H9 (cell line): ENCODE measurements at regions not wholly inside any gene's neighbourhood (a gene's known extent, or its start where the extent isn't known, plus 50 kb on each side); places are given as distances from the start of the nearest gene placed in this dataset.

ENCODE experiments used
- DNase-seq: peaks from one replicate; pipeline ENCODE4 v3.0.0-alpha.2; 2017
- H2AFZ ChIP-seq: one replicate; pipeline ENCODE4 v1.6.1; 2013; ENCODE audit warnings: mild to moderate bottlenecking, low read length, control low read depth, moderate library complexity
- H2AK5ac ChIP-seq: 2 replicates; pipeline ENCODE4 v1.6.1; 2013; ENCODE audit warnings: low read length, control low read depth, mixed read lengths; ENCODE audit not compliant: insufficient read length
- H2BK120ac ChIP-seq: one replicate; pipeline ENCODE4 v1.6.1; 2013; ENCODE audit warnings: low read depth, mild to moderate bottlenecking, low read length, control low read depth, inconsistent platforms; ENCODE audit not compliant: poor library complexity, severe bottlenecking
- H2BK12ac ChIP-seq: 2 replicates; pipeline ENCODE4 v1.6.1; 2013; ENCODE audit warnings: low read length, control low read depth, mixed read lengths, low read depth; ENCODE audit not compliant: insufficient read length
- H2BK15ac ChIP-seq: 2 replicates; pipeline ENCODE4 v1.6.1; 2013; ENCODE audit warnings: low read depth, low read length, control low read depth
- H2BK20ac ChIP-seq: one replicate; pipeline ENCODE4 v1.6.1; 2013; ENCODE audit warnings: low read depth, mild to moderate bottlenecking, low read length, control low read depth, inconsistent platforms; ENCODE audit not compliant: poor library complexity, severe bottlenecking
- H2BK5ac ChIP-seq: 2 replicates; pipeline ENCODE4 v1.6.1; 2013; ENCODE audit warnings: low read length, control low read depth, mixed read lengths; ENCODE audit not compliant: insufficient read length
- H3K14ac ChIP-seq: 2 replicates; pipeline ENCODE4 v1.6.1; 2013; ENCODE audit warnings: low read length, control low read depth; ENCODE audit not compliant: insufficient read depth
- H3K18ac ChIP-seq: 2 replicates; pipeline ENCODE4 v1.6.1; 2013; ENCODE audit warnings: low read depth, mild to moderate bottlenecking, mixed read lengths, low read length, control low read depth; ENCODE audit not compliant: insufficient read length
- H3K23ac ChIP-seq: 2 replicates; pipeline ENCODE4 v1.6.1; 2013; ENCODE audit warnings: low read length, control low read depth, mixed read lengths, low read depth; ENCODE audit not compliant: insufficient read length
- H3K23me2 ChIP-seq: 2 replicates; pipeline ENCODE4 v1.6.1; 2013; ENCODE audit warnings: low read depth, mild to moderate bottlenecking, mixed read lengths, low read length, control low read depth; ENCODE audit not compliant: insufficient read length, poor library complexity, severe bottlenecking
- H3K27ac ChIP-seq: 2 replicates; pipeline ENCODE4 v1.5.1; 2013; ENCODE audit warnings: low read length, control low read depth, mixed read lengths, low read depth; ENCODE audit not compliant: insufficient read length
- H3K27me3 ChIP-seq: 2 replicates; pipeline ENCODE4 v1.6.1; 2013; ENCODE audit warnings: low read length, control low read depth, inconsistent platforms; ENCODE audit not compliant: insufficient read depth
- H3K4ac ChIP-seq: 2 replicates; pipeline ENCODE4 v1.6.1; 2013; ENCODE audit warnings: low read depth, mild to moderate bottlenecking, control low read depth, inconsistent platforms, low read length, moderate library complexity
- H3K4me1 ChIP-seq: 2 replicates; pipeline ENCODE4 v1.6.1; 2013; ENCODE audit warnings: low read length, control low read depth, inconsistent platforms; ENCODE audit not compliant: insufficient read depth
- H3K4me2 ChIP-seq: 2 replicates; pipeline ENCODE4 v1.6.1; 2013; ENCODE audit warnings: low read length, control low read depth, mixed read lengths; ENCODE audit not compliant: insufficient read length, insufficient read depth
- H3K56ac ChIP-seq: 2 replicates; pipeline ENCODE4 v1.6.1; 2013; ENCODE audit warnings: low read depth, mild to moderate bottlenecking, mixed read lengths, low read length, control low read depth; ENCODE audit not compliant: insufficient read length
- H3K79me1 ChIP-seq: 2 replicates; pipeline ENCODE4 v1.6.1; 2013; ENCODE audit warnings: low read depth, mild to moderate bottlenecking, moderate library complexity, low read length, control low read depth, inconsistent platforms; ENCODE audit not compliant: insufficient read depth, poor library complexity, severe bottlenecking
- H3K79me2 ChIP-seq: 2 replicates; pipeline ENCODE4 v1.6.1; 2013; ENCODE audit warnings: low read length, control low read depth, inconsistent platforms; ENCODE audit not compliant: insufficient read depth
- H3K9ac ChIP-seq: 2 replicates; pipeline ENCODE4 v1.6.1; 2013; ENCODE audit warnings: low read length, control low read depth, mixed read lengths; ENCODE audit not compliant: insufficient read length; ENCODE audit errors: extremely low read depth
- H3K9me3 ChIP-seq: one replicate; pipeline ENCODE4 v1.6.1; 2013; ENCODE audit warnings: low read depth, low read length, inconsistent platforms; ENCODE audit not compliant: control insufficient read depth
- H3T11ph ChIP-seq: one replicate; pipeline ENCODE4 v1.6.1; 2013; ENCODE audit warnings: mild to moderate bottlenecking, low read length, control low read depth, inconsistent platforms
- H4K20me1 ChIP-seq: one replicate; pipeline ENCODE4 v1.6.1; 2013; ENCODE audit not compliant: control insufficient read depth, insufficient read length, insufficient read depth
- H4K5ac ChIP-seq: 2 replicates; pipeline ENCODE4 v1.6.1; 2013; ENCODE audit warnings: low read depth, mild to moderate bottlenecking, mixed read lengths, low read length, control low read depth; ENCODE audit not compliant: insufficient read length
- H4K8ac ChIP-seq: replicated peaks from 2 replicates; pipeline ENCODE4 v1.6.1; 2013; ENCODE audit warnings: low read length, control low read depth, mixed read lengths, low read depth; ENCODE audit not compliant: insufficient read length
- H4K91ac ChIP-seq: 2 replicates; pipeline ENCODE4 v1.6.1; 2013; ENCODE audit warnings: low read depth, mild to moderate bottlenecking, moderate library complexity, mixed read lengths, low read length, control low read depth; ENCODE audit not compliant: insufficient read length
- H3K27ac Mint-ChIP-seq, 3 experiments: 2 replicates in 2 of 3; 3 replicates in 1 of 3; pipeline ENCODE4 v1.8.0; 2020 to 2021; ENCODE audit warnings: mixed read lengths in 3 of 3, mild to moderate bottlenecking in 1 of 3, moderate library complexity in 1 of 3
- H3K27me3 Mint-ChIP-seq: 2 replicates; pipeline ENCODE4 v1.8.0; 2021; ENCODE audit warnings: low read depth, mild to moderate bottlenecking, moderate library complexity, mixed read lengths
- H3K36me3 Mint-ChIP-seq, 3 experiments: 2 replicates in 2 of 3; 3 replicates in 1 of 3; pipeline ENCODE4 v1.8.0; 2020 to 2021; ENCODE audit warnings: low read depth in 3 of 3, mixed read lengths in 3 of 3; ENCODE audit not compliant: insufficient read depth in 1 of 3
- H3K4me1 Mint-ChIP-seq, 2 experiments: 2 replicates each; pipeline ENCODE4 v1.8.0; 2020; ENCODE audit warnings: mixed read lengths in 2 of 2
- H3K4me3 Mint-ChIP-seq, 2 experiments: 2 replicates in 1 of 2; 3 replicates in 1 of 2; pipeline ENCODE4 v1.8.0; 2020 to 2021; ENCODE audit warnings: mild to moderate bottlenecking in 2 of 2, mixed read lengths in 2 of 2, moderate library complexity in 1 of 2
- H3K9me3 Mint-ChIP-seq, 2 experiments: 2 replicates in 1 of 2; 3 replicates in 1 of 2; pipeline ENCODE4 v1.8.0; 2020; ENCODE audit warnings: mild to moderate bottlenecking in 2 of 2, mixed read lengths in 2 of 2, moderate library complexity in 1 of 2
- WGBS: extraction: QIAGEN DNeasy Blood & Tissue Kit; methylation state at CpG from one replicate; pipeline ENCODE4 v1.1.7; 2013; ENCODE audit warnings: missing lambda C conversion rate, low lambda C conversion rate, mixed read lengths; ENCODE audit not compliant: insufficient read length; ENCODE audit errors: extremely low coverage; 5-methylcytosine and 5-hydroxymethylcytosine counted together
- TF ChIP-seq, protein P1 (sequence below): fragments of 200-600 bp; sonication (generic); conservative IDR thresholded peaks from 3 replicates; pipeline ENCODE4 v1.8.0; 2021; ENCODE audit warnings: antibody characterized with exemption, mild to moderate bottlenecking

DNA sequence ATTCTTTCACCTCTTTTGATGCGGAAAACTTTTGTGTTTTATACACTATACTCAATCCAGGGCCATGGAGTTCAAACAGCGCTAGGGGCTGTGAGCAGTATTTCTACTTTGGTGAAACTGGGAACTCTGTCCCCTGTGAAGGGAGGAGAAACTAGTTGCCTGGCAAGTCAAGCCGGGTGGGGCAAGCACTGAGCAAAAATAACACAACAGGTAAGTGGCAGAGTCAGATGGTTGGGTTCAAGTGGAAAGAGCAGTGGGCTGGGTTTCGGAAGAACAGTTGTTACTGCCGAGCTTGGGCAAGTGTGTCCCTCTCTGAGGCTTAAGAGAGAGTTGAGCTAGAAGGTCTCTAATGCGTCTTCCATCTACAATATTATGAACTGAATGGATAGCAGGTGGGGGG lies 59.7 kb upstream of the ROPN1 start:
- H3K4me1 ChIP-seq: no peaks in the 10 kb centered on the region
- H2AFZ ChIP-seq: no peak overlapping the region
- Mint-ChIP-seq H3K4me1 (peaks cover 7 to 8% of the 10 kb centered on the region in 2 experiments), H3K27me3 (peaks cover 2% of the 10 kb centered on the region; the same call in 1 of the 2 replicates), H3K4me3 (no peak overlapping the region), H3K9me3 (no peaks in the 10 kb centered on the region), H3K27ac (no peak overlapping the region), H3K36me3 (no peaks in the 10 kb centered on the region)
- H3K79me1 ChIP-seq: no peaks in the 10 kb centered on the region
- H3K23me2 ChIP-seq: no peaks in the 10 kb centered on the region
- no peak overlapping the region for H3K18ac ChIP-seq
- H2BK15ac ChIP-seq: no peak overlapping the region
- no peak overlapping the region for H2BK5ac ChIP-seq
- no peak overlapping the region for H4K5ac ChIP-seq
- H3K4ac ChIP-seq: no peak overlapping the region
- H3K4me2 ChIP-seq: no peak overlapping the region
- no peaks in the 10 kb centered on the region; the same call in 1 of the 2 replicates for H3K27me3 ChIP-seq
- H3K56ac ChIP-seq: no peak overlapping the region
- no peak overlapping the region for H4K91ac ChIP-seq
- H3T11ph ChIP-seq: no peak overlapping the region
- H4K8ac ChIP-seq: no peak overlapping the region
- no peak overlapping the region for H3K9ac ChIP-seq
- no peaks in the 10 kb centered on the region for H3K79me2 ChIP-seq
- H3K9me3 ChIP-seq: no peaks in the 10 kb centered on the region
- no peak overlapping the region for H2BK12ac ChIP-seq
- H2AK5ac ChIP-seq: no peak overlapping the region
- TF ChIP-seq, protein P1, sequence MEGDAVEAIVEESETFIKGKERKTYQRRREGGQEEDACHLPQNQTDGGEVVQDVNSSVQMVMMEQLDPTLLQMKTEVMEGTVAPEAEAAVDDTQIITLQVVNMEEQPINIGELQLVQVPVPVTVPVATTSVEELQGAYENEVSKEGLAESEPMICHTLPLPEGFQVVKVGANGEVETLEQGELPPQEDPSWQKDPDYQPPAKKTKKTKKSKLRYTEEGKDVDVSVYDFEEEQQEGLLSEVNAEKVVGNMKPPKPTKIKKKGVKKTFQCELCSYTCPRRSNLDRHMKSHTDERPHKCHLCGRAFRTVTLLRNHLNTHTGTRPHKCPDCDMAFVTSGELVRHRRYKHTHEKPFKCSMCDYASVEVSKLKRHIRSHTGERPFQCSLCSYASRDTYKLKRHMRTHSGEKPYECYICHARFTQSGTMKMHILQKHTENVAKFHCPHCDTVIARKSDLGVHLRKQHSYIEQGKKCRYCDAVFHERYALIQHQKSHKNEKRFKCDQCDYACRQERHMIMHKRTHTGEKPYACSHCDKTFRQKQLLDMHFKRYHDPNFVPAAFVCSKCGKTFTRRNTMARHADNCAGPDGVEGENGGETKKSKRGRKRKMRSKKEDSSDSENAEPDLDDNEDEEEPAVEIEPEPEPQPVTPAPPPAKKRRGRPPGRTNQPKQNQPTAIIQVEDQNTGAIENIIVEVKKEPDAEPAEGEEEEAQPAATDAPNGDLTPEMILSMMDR: no peak
- WGBS: no CpG with 5 or more reads among the region's 6 CpGs
- no peaks in the 10 kb centered on the region for H4K20me1 ChIP-seq
- no peak overlapping the region for H2BK20ac ChIP-seq
- no peak for DNase-seq
- no peak overlapping the region for H3K27ac ChIP-seq
- no peak overlapping the region for H2BK120ac ChIP-seq
- no peak overlapping the region for H3K14ac ChIP-seq
- no peak overlapping the region for H3K23ac ChIP-seq
